Caco-2 (cell line): ENCODE measurements at regions not wholly inside any gene's neighbourhood (a gene's known extent, or its start where the extent isn't known, plus 50 kb on each side); places are given as distances from the start of the nearest gene placed in this dataset.

Experiments
- BruUV-seq: library from RNA; stranded (reverse); fragments of 400-500 nt; replicated peaks from 2 replicates; lab custom pipeline; 2021; lab: Mats Ljungman, UMichigan
- CTCF ChIA-PET: fragments of 300-600 bp; sonication (Branson Sonifier 250); formaldehyde crosslinking; loops from one replicate; lab custom pipeline; 2022; ENCODE audit warnings: antibody characterized with exemption; lab: Charles Lee
- POLR2A ChIA-PET: fragments of 300-600 bp; sonication (Branson Sonifier 250); formaldehyde crosslinking; loops from one replicate; lab custom pipeline; 2022; ENCODE audit warnings: antibody characterized with exemption; lab: Charles Lee
- DNase-seq, 2 experiments: peaks; one replicate each; pipeline versions ENCODE4 v3.0.0 to v3.0.0-alpha.2; 2020 to 2022
- H3K27me3 ChIP-seq: replicated peaks from 2 replicates; pipeline ENCODE4 v1.6.0; 2011; ENCODE audit warnings: low read length; ENCODE audit not compliant: control insufficient read depth, insufficient read depth
- H3K36me3 ChIP-seq: 2 replicates; pipeline ENCODE4 v1.5.1; 2011; ENCODE audit warnings: low read length; ENCODE audit not compliant: control insufficient read depth, insufficient read depth
- H3K4me1 ChIP-seq: fragments of 250-450 bp; sonication (Bioruptor Pico); 2 replicates; pipeline ENCODE4 v1.5.1; 2020; ENCODE audit warnings: mild to moderate bottlenecking
- H3K4me3 ChIP-seq: 2 replicates; pipeline ENCODE4 v1.5.1; 2011; ENCODE audit warnings: low read depth, mild to moderate bottlenecking, control low read depth, low read length
- H3K9me3 ChIP-seq: fragments of 250-450 bp; sonication (Bioruptor Pico); 2 replicates; pipeline ENCODE4 v1.5.1; 2020; ENCODE audit warnings: mild to moderate bottlenecking, moderate library complexity
- H3K27ac Mint-ChIP-seq: one replicate; pipeline ENCODE4 v1.8.0; 2022; ENCODE audit warnings: mixed read lengths; ENCODE audit not compliant: unreplicated experiment
- H3K27me3 Mint-ChIP-seq: one replicate; pipeline ENCODE4 v1.8.0; 2022; ENCODE audit warnings: mixed read lengths; ENCODE audit not compliant: insufficient read depth, unreplicated experiment
- H3K36me3 Mint-ChIP-seq: one replicate; pipeline ENCODE4 v1.8.0; 2022; ENCODE audit warnings: mild to moderate bottlenecking, mixed read lengths; ENCODE audit not compliant: insufficient read depth, unreplicated experiment
- H3K4me1 Mint-ChIP-seq: one replicate; pipeline ENCODE4 v1.8.0; 2022; ENCODE audit warnings: low read depth, mixed read lengths; ENCODE audit not compliant: unreplicated experiment
- H3K4me3 Mint-ChIP-seq: one replicate; pipeline ENCODE4 v1.8.0; 2022; ENCODE audit warnings: mild to moderate bottlenecking, moderate library complexity, mixed read lengths; ENCODE audit not compliant: unreplicated experiment
- H3K9me3 Mint-ChIP-seq: one replicate; pipeline ENCODE4 v1.8.0; 2022; ENCODE audit warnings: mixed read lengths; ENCODE audit not compliant: unreplicated experiment
- intact Hi-C: fragments of 100-400 bp; cut with micrococcal nuclease; formaldehyde crosslinking; loops from one replicate; pipeline ENCODE4 v1.10.0; 2022; ENCODE audit not compliant: unreplicated experiment
- TF ChIP-seq, protein P1 (sequence below), 2 experiments: fragments of 200-600 bp in 1 of 2; IDR thresholded peaks; 1 replicate in 1 of 2; 2 replicates in 1 of 2; pipeline versions ENCODE4 v1.5.1 to v1.8.0; 2011 to 2022; ENCODE audit warnings: antibody characterized with exemption in 1 of 2, control low read depth in 1 of 2, inconsistent platforms in 1 of 2, low read depth in 1 of 2, low read length in 1 of 2, mild to moderate bottlenecking in 1 of 2, moderate library complexity in 1 of 2; ENCODE audit not compliant: insufficient read depth in 1 of 2, severe bottlenecking in 1 of 2, unreplicated experiment in 1 of 2

- Histone ChIP-seq H3K4me3 (no peak overlapping the region), H3K27me3 (peaks cover 1% of the 10 kb centered on the region; the same call in 1 of the 2 replicates), H3K4me1 (no peaks in the 10 kb centered on the region), H3K36me3 (no peaks in the 10 kb centered on the region), H3K9me3 (no peaks in the 10 kb centered on the region; the same call in 1 of the 2 replicates)
- Mint-ChIP-seq H3K27ac (no peak overlapping the region), H3K4me1 (no peaks in the 10 kb centered on the region), H3K36me3 (no peaks in the 10 kb centered on the region), H3K4me3 (no peak overlapping the region), H3K27me3 (peaks cover 6% of the 10 kb centered on the region), H3K9me3 (no peaks in the 10 kb centered on the region)
- intact Hi-C loops = no loop called here
- TF ChIP-seq, protein P1, sequence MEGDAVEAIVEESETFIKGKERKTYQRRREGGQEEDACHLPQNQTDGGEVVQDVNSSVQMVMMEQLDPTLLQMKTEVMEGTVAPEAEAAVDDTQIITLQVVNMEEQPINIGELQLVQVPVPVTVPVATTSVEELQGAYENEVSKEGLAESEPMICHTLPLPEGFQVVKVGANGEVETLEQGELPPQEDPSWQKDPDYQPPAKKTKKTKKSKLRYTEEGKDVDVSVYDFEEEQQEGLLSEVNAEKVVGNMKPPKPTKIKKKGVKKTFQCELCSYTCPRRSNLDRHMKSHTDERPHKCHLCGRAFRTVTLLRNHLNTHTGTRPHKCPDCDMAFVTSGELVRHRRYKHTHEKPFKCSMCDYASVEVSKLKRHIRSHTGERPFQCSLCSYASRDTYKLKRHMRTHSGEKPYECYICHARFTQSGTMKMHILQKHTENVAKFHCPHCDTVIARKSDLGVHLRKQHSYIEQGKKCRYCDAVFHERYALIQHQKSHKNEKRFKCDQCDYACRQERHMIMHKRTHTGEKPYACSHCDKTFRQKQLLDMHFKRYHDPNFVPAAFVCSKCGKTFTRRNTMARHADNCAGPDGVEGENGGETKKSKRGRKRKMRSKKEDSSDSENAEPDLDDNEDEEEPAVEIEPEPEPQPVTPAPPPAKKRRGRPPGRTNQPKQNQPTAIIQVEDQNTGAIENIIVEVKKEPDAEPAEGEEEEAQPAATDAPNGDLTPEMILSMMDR (IDR thresholded peaks at IDR 0.05; ENCODE audit: insufficient read depth in 1 of 2, low read depth in 1 of 2, low read length in 1 of 2, severe bottlenecking in 1 of 2, unreplicated experiment in 1 of 2) = no peak
- POLR2A ChIA-PET = no interaction called here
- CTCF ChIA-PET = interaction anchor here (1.2 kb wide), 1 partner anchor 56 kb away, joined by 3 read pairs; no protein-coding TSS in a partner anchor
- BruUV-seq = no TSS peak
- DNase-seq = no peak
These were observed 191.3 kb downstream of the SNX10 start for GRCh38 chr7:26482927-26483326.

DNA sequence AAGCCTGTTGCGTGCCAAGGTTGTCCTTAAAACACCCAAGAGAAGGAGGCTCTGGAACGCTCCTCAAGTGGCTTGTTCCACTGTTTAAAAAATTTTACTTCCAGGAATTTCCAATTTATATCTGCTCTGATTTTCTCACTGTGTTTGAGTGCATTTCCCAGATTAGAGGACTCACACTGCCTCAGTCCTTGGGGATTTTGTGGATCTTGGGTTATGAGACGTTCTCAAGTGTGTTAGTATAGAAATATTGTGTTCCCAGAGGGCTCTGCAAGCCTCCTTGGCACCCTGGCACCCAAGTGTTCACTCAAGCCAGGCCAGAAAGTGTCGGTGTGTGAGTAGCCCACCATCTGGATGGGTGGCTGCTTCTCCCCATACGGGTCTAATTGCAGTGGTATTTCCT, 192.2 kb downstream of the SNX10 start:
- BruUV-seq = no TSS peak
- Mint-ChIP-seq H3K9me3 (no peaks in the 10 kb centered on the region), H3K4me3 (no peak overlapping the region), H3K36me3 (no peaks in the 10 kb centered on the region), H3K27me3 (peaks cover 11% of the 10 kb centered on the region), H3K4me1 (no peaks in the 10 kb centered on the region), H3K27ac (no peak overlapping the region)
- intact Hi-C loops = no loop called here
- no peak for DNase-seq
- ChIA-PET CTCF (interaction anchor here (1.2 kb wide), 1 partner anchor 57 kb away, joined by 3 read pairs; no protein-coding TSS in a partner anchor), POLR2A (no interaction called here)
- TF ChIP-seq, protein P1 (IDR thresholded peaks at IDR 0.05; ENCODE audit: insufficient read depth in 1 of 2, low read depth in 1 of 2, low read length in 1 of 2, severe bottlenecking in 1 of 2, unreplicated experiment in 1 of 2) = no peak
- H3K27me3 ChIP-seq = peaks cover 1% of the 10 kb centered on the region; the same call in 1 of the 2 replicates
- no peaks in the 10 kb centered on the region for H3K4me1 ChIP-seq
- no peaks in the 10 kb centered on the region for H3K36me3 ChIP-seq
- H3K9me3 ChIP-seq = no peaks in the 10 kb centered on the region; the same call in 1 of the 2 replicates
- no peak overlapping the region for H3K4me3 ChIP-seq

GRCh38 chr7:26485367-26485934, 193.8 kb downstream of the SNX10 start:
- Mint-ChIP-seq H3K4me1 (no peaks in the 10 kb centered on the region), H3K27ac (no peak overlapping the region), H3K9me3 (no peaks in the 10 kb centered on the region), H3K4me3 (no peak overlapping the region), H3K27me3 (peaks cover 10% of the 10 kb centered on the region), H3K36me3 (no peaks in the 10 kb centered on the region)
- ChIA-PET POLR2A (no interaction called here), CTCF (no interaction called here)
- no peak overlapping the region for H3K4me3 ChIP-seq
- TF ChIP-seq, protein P1 (IDR thresholded peaks at IDR 0.05; ENCODE audit: insufficient read depth in 1 of 2, low read depth in 1 of 2, low read length in 1 of 2, severe bottlenecking in 1 of 2, unreplicated experiment in 1 of 2) = no peak
- DNase-seq = no peak
- H3K9me3 ChIP-seq = no peaks in the 10 kb centered on the region; the same call in 1 of the 2 replicates
- H3K27me3 ChIP-seq = no peaks in the 10 kb centered on the region
- BruUV-seq = no TSS peak
- no peaks in the 10 kb centered on the region for H3K4me1 ChIP-seq
- intact Hi-C loops = no loop called here
- H3K36me3 ChIP-seq = no peaks in the 10 kb centered on the region
